ENCODE measurements at regions not wholly inside any gene's neighbourhood (a gene's known extent, or its start where the extent isn't known, plus 50 kb on each side); places are given as distances from the start of the nearest gene placed in this dataset.

- Histone ChIP-seq H4K20me1 (replicated peaks; ENCODE audit: control insufficient read depth, extremely low read depth, insufficient read depth, low read length) (no peaks in the 10 kb centered on the region), H3K4me2 (ENCODE audit: insufficient read depth, low read length) (no peak overlapping the region), H3K9me3 (replicated peaks; ENCODE audit: control insufficient read depth, insufficient read depth, low read length) (no peaks in the 10 kb centered on the region), H3K4me1 (ENCODE audit: control insufficient read depth, extremely low read depth, insufficient read depth, low read length) (no peaks in the 10 kb centered on the region), H2AFZ (ENCODE audit: low read depth, low read length) (no peak overlapping the region), H3K27me3 (ENCODE audit: control insufficient read depth in 2 of 2, insufficient read depth in 2 of 2, low read length in 2 of 2) (no peaks in the 10 kb centered on the region), H3K79me2 (ENCODE audit: control insufficient read depth, insufficient read depth, low read length) (no peaks in the 10 kb centered on the region), H3K9me1 (replicated peaks; ENCODE audit: control insufficient read depth, extremely low read depth, insufficient read depth, low read length) (no peaks in the 10 kb centered on the region), H3K27ac (ENCODE audit: insufficient read depth, low read depth, low read length) (no peak overlapping the region), H3K4me3 (replicated peaks in 1 of 3; ENCODE audit: insufficient read depth in 1 of 3, low read depth in 1 of 3, low read length in 3 of 3) (no peak overlapping the region), H3K9ac (replicated peaks; ENCODE audit: extremely low read depth, insufficient read depth, low read length) (no peak overlapping the region), H3K36me3 (ENCODE audit: control insufficient read depth in 2 of 2, extremely low read depth in 1 of 2, insufficient read depth in 2 of 2, low read length in 2 of 2) (no peaks in the 10 kb centered on the region)
- no peak for DNase-seq (ENCODE audit: low read depth, low spot score)
- ChIA-PET POLR2A (no interaction called here), CTCF (interaction anchor here (1.1 kb wide), 1 partner anchor 402 kb away, joined by 3 read pairs; no protein-coding TSS in a partner anchor)
- dilution Hi-C loops (cut with MboI; ENCODE audit: extremely low pct_ligation_motif_present, low sequenced_read_pairs): no loop called here
- no peak for FAIRE-seq
- intact Hi-C loops (cut with micrococcal nuclease): no loop called here
- no peak for TF ChIP-seq MYC (IDR thresholded peaks at IDR 0.05; ENCODE audit: low read depth, low read length)
- TF ChIP-seq POLR2A (IDR thresholded peaks at IDR 0.05; ENCODE audit: low read depth, low read length): no peak
- no peak for TF ChIP-seq JUN (IDR thresholded peaks at IDR 0.05; ENCODE audit: borderline replicate concordance, insufficient read depth, insufficient read length, low read depth)
- TF ChIP-seq POLR2AphosphoS5 (IDR thresholded peaks at IDR 0.05; ENCODE audit: insufficient read depth, low read depth, low read length): no peak
- no peak for TF ChIP-seq FOS (IDR thresholded peaks at IDR 0.05; ENCODE audit: borderline replicate concordance, insufficient read depth, low read length)
- no peak for TF ChIP-seq EZH2 (IDR thresholded peaks at IDR 0.05; ENCODE audit: borderline replicate concordance, low read depth, low read length, severe bottlenecking)
- TF ChIP-seq CTCF (IDR thresholded peaks at IDR 0.05; ENCODE audit: extremely low read depth in 1 of 2, insufficient read depth in 1 of 2, low read depth in 1 of 2, low read length in 2 of 2): no peak
- BruUV-seq (replicated peaks): no TSS peak
These were observed 466.7 kb downstream of the NFIB start for GRCh38 chr9:13847270-13847669.

- no peaks in the 10 kb centered on the region for H4K20me1 ChIP-seq (replicated peaks; ENCODE audit: control insufficient read depth, extremely low read depth, insufficient read depth, low read length)
- DNase-seq (ENCODE audit: low read depth, low spot score) (peak; percentile 6), FAIRE-seq (peak; percentile 67)
- no peaks in the 10 kb centered on the region for H3K4me1 ChIP-seq (ENCODE audit: control insufficient read depth, extremely low read depth, insufficient read depth, low read length)
- no peaks in the 10 kb centered on the region for H3K9me3 ChIP-seq (replicated peaks; ENCODE audit: control insufficient read depth, insufficient read depth, low read length)
- TF ChIP-seq CTCF (IDR thresholded peaks at IDR 0.05; ENCODE audit: extremely low read depth in 1 of 2, insufficient read depth in 1 of 2, low read depth in 1 of 2, low read length in 2 of 2): no peak
- TF ChIP-seq EZH2 (IDR thresholded peaks at IDR 0.05; ENCODE audit: borderline replicate concordance, low read depth, low read length, severe bottlenecking): no peak
- TF ChIP-seq POLR2A (IDR thresholded peaks at IDR 0.05; ENCODE audit: low read depth, low read length): no peak
- peak; percentile 33 for TF ChIP-seq FOS (IDR thresholded peaks at IDR 0.05; ENCODE audit: borderline replicate concordance, insufficient read depth, low read length)
- no peak for TF ChIP-seq GATA2 (IDR thresholded peaks at IDR 0.05; ENCODE audit: insufficient read depth, insufficient read length, low read depth, low read length)
- TF ChIP-seq POLR2AphosphoS5 (IDR thresholded peaks at IDR 0.05; ENCODE audit: insufficient read depth, low read depth, low read length): no peak
- TF ChIP-seq MYC (IDR thresholded peaks at IDR 0.05; ENCODE audit: low read depth, low read length): no peak
- no peak for TF ChIP-seq JUN (IDR thresholded peaks at IDR 0.05; ENCODE audit: borderline replicate concordance, insufficient read depth, insufficient read length, low read depth)
- no peak for TF ChIP-seq MAX (IDR thresholded peaks at IDR 0.05; ENCODE audit: insufficient read depth, insufficient read length)
- dilution Hi-C loops (cut with MboI; ENCODE audit: extremely low pct_ligation_motif_present, low sequenced_read_pairs) (no loop called here), intact Hi-C loops (cut with micrococcal nuclease) (no loop called here)
- POLR2A ChIA-PET: no interaction called here
- no peaks in the 10 kb centered on the region for H3K9me1 ChIP-seq (replicated peaks; ENCODE audit: control insufficient read depth, extremely low read depth, insufficient read depth, low read length)
- H2AFZ ChIP-seq (ENCODE audit: low read depth, low read length): no peak overlapping the region
- H3K4me3 ChIP-seq (replicated peaks in 1 of 3; ENCODE audit: insufficient read depth in 1 of 3, low read depth in 1 of 3, low read length in 3 of 3): no peak overlapping the region
- BruUV-seq (replicated peaks): no TSS peak
- CTCF ChIA-PET: no interaction called here
- no peaks in the 10 kb centered on the region for H3K36me3 ChIP-seq (ENCODE audit: control insufficient read depth in 2 of 2, extremely low read depth in 1 of 2, insufficient read depth in 2 of 2, low read length in 2 of 2)
- no peaks in the 10 kb centered on the region for H3K79me2 ChIP-seq (ENCODE audit: control insufficient read depth, insufficient read depth, low read length)
- no peak overlapping the region for H3K4me2 ChIP-seq (ENCODE audit: insufficient read depth, low read length)
- no peaks in the 10 kb centered on the region for H3K27me3 ChIP-seq (ENCODE audit: control insufficient read depth in 2 of 2, insufficient read depth in 2 of 2, low read length in 2 of 2)
- no peak overlapping the region for H3K9ac ChIP-seq (replicated peaks; ENCODE audit: extremely low read depth, insufficient read depth, low read length)
- H3K27ac ChIP-seq (ENCODE audit: insufficient read depth, low read depth, low read length): no peak overlapping the region
These were observed 468.5 kb downstream of the NFIB start for GRCh38 chr9:13845460-13845859.

Measured in endothelial cell of umbilical vein (primary cell).